ENCODE measurements at regions not wholly inside any gene's neighbourhood (a gene's known extent, or its start where the extent isn't known, plus 50 kb on each side); places are given as distances from the start of the nearest gene placed in this dataset.

GRCh38 chr11:11777897-11778296 lies 63.9 kb upstream of the USP47 start:
- CTCF ChIA-PET: no interaction called here
- Histone ChIP-seq H3K4ac (ENCODE audit: low read depth, low read length) (no peak overlapping the region), H3K36me3 (ENCODE audit: control insufficient read depth, insufficient read depth, low read length) (no peaks in the 10 kb centered on the region), H3K27ac (ENCODE audit: insufficient read depth, low read length) (no peak overlapping the region), H2BK20ac (ENCODE audit: low read depth, low read length) (no peak overlapping the region), H3K14ac (replicated peaks; ENCODE audit: low read depth, low read length) (no peak overlapping the region), H2BK120ac (ENCODE audit: low read depth, low read length) (no peak overlapping the region), H2AFZ (replicated peaks; ENCODE audit: low read length, poor library complexity) (no peak overlapping the region), H3K4me3 (ENCODE audit: insufficient read depth, low read depth, low read length) (no peak overlapping the region), H3K9ac (ENCODE audit: low read depth, low read length) (no peak overlapping the region), H3K79me1 (ENCODE audit: low read depth in 1 of 2, low read length in 2 of 2) (no peaks in the 10 kb centered on the region), H3K18ac (ENCODE audit: low read depth, low read length) (no peak overlapping the region), H3K4me2 (ENCODE audit: low read depth, low read length) (no peak overlapping the region), H2BK15ac (ENCODE audit: low read depth, low read length) (no peak overlapping the region), H3K4me1 (ENCODE audit: control insufficient read depth, insufficient read depth, low read length) (no peaks in the 10 kb centered on the region), H4K5ac (ENCODE audit: low read depth, low read length) (no peak overlapping the region), H2BK5ac (ENCODE audit: low read depth, low read length, poor library complexity, severe bottlenecking) (no peak overlapping the region), H4K20me1 (ENCODE audit: insufficient read depth, low read length) (no peaks in the 10 kb centered on the region), H4K8ac (ENCODE audit: low read depth in 2 of 2, low read length in 2 of 2) (no peak overlapping the region), H3K9me3 (ENCODE audit: control insufficient read depth, insufficient read depth, low read length) (no peaks in the 10 kb centered on the region), H3K23ac (ENCODE audit: low read depth, low read length) (no peak overlapping the region), H4K91ac (ENCODE audit: insufficient read depth, low read depth, low read length) (no peak overlapping the region), H2AK9ac (replicated peaks; ENCODE audit: low read depth, low read length, poor library complexity) (no peak overlapping the region), H3K9me1 (ENCODE audit: insufficient read depth, low read length) (no peaks in the 10 kb centered on the region), H3K56ac (ENCODE audit: extremely low read depth, insufficient read depth, low read length) (no peak overlapping the region), H2AK5ac (ENCODE audit: low read depth, low read length) (no peak overlapping the region), H3K27me3 (ENCODE audit: control insufficient read depth, insufficient read depth, low read length) (peaks cover 72% of the 10 kb centered on the region)
- in situ Hi-C loops (cut with MboI; ENCODE audit: low sequenced_read_pairs) (no loop called here), dilution Hi-C loops (cut with HindIII; ENCODE audit: low sequenced_read_pairs, unreplicated experiment) (no loop called here), intact Hi-C loops (cut with micrococcal nuclease) (no loop called here)
- ATAC-seq (ENCODE audit: low read depth) (no peak), DNase-seq (no peak)
- BruUV-seq (replicated peaks): no TSS peak
- POLR2A ChIA-PET (ENCODE audit: unreplicated experiment): interaction anchor here (0.6 kb wide), 1 partner anchor 352 kb away, joined by 3 read pairs; no protein-coding TSS in a partner anchor
- WGBS, 2 experiments (ENCODE audit: extremely low coverage in 2 of 2, insufficient read length in 1 of 2): no CpG with 5 or more reads among the region's 3 CpGs
- TF ChIP-seq MAZ (IDR thresholded peaks at IDR 0.05; ENCODE audit: borderline replicate concordance, low read depth, low read length): no peak
- TF ChIP-seq BHLHE40 (IDR thresholded peaks at IDR 0.05; ENCODE audit: low read depth, low read length): no peak

All from IMR-90 (cell line).